ENCODE measurements at regions not wholly inside any gene's neighbourhood (a gene's known extent, or its start where the extent isn't known, plus 50 kb on each side); places are given as distances from the start of the nearest gene placed in this dataset.

DNA sequence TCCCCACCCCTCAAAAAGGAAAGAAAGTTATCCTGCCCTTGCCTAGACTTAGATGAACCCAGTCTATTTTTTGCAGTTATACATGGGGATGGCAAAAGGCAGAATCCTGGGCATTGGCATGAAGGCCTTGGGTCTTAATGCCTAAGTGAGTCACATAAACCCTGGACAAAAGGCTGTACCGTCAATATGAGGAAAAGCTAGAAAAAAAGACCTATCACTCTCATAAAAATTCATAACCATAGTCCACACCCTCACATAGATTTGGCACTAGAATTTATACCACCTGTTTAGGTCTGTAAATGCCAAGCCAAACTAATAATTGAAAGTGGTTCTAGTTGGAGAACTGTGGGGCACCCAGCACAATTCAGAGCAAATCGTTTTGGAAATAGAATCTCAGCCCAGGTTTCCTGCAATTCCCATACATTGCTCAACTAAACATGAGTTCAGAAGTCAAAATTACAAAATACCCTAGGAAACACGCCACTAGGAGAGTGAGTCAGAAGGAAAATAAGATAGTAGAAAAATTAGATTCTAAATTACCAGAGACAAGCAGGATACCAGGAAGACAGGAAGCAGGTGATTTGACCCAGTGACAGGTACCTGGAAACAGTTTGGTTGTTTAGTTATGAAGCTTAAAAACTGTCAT is 70.4 kb upstream of the FUCA2 start:
- Histone ChIP-seq H3K27ac (ENCODE audit: low read depth, low read length) (no peak overlapping the region), H3K9ac (ENCODE audit: low read length in 5 of 5) (no peak overlapping the region), H3K27me3 (ENCODE audit: control insufficient read depth in 5 of 5, insufficient read depth in 4 of 5, low read length in 5 of 5) (no peaks in the 10 kb centered on the region), H3K4me1 (ENCODE audit: control insufficient read depth in 5 of 5, insufficient read depth in 5 of 5, low read length in 5 of 5) (peaks cover 0 to 13% (median 6%) of the 10 kb centered on the region in 5 donors), H3K9me3 (ENCODE audit: control insufficient read depth in 5 of 5, low read length in 5 of 5) (no peaks in the 10 kb centered on the region), H3K36me3 (ENCODE audit: control insufficient read depth in 5 of 5, insufficient read depth in 5 of 5, low read length in 5 of 5) (no peaks in the 10 kb centered on the region), H3K4me3 (ENCODE audit: low read depth in 1 of 5, low read length in 5 of 5) (no peak overlapping the region)

DNA sequence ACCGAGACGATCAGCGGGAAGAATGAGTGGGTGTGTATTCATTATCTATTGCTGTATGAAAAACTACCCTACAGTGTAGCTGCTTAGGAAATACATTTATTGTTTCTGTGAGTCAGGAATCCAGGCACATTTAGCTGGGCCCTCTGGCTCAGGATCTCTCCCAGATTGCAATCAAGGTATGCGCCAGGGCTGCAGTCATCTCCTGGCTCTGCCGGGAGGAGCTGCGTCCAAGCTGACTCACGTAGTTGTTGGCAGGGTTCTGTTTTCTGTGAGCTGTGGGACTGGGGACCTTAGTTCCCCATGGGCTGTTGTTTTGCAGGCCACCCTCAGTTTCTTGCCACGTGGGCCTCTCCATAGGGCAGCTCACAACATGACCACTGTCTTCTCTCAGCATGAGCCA is 68.2 kb upstream of the FUCA2 start:
- no peak overlapping the region for H3K27ac ChIP-seq (ENCODE audit: low read depth, low read length)
- no peak overlapping the region for H3K4me3 ChIP-seq (ENCODE audit: low read depth in 1 of 5, low read length in 5 of 5)
- H3K9ac ChIP-seq (ENCODE audit: low read length in 5 of 5), result no peak overlapping the region
- no peaks in the 10 kb centered on the region for H3K27me3 ChIP-seq (ENCODE audit: control insufficient read depth in 5 of 5, insufficient read depth in 4 of 5, low read length in 5 of 5)
- H3K4me1 ChIP-seq (ENCODE audit: control insufficient read depth in 5 of 5, insufficient read depth in 5 of 5, low read length in 5 of 5), result peaks cover 0 to 13% (median 3%) of the 10 kb centered on the region in 5 donors
- H3K36me3 ChIP-seq (ENCODE audit: control insufficient read depth in 5 of 5, insufficient read depth in 5 of 5, low read length in 5 of 5), result no peaks in the 10 kb centered on the region
- no peaks in the 10 kb centered on the region for H3K9me3 ChIP-seq (ENCODE audit: control insufficient read depth in 5 of 5, low read length in 5 of 5)

DNA sequence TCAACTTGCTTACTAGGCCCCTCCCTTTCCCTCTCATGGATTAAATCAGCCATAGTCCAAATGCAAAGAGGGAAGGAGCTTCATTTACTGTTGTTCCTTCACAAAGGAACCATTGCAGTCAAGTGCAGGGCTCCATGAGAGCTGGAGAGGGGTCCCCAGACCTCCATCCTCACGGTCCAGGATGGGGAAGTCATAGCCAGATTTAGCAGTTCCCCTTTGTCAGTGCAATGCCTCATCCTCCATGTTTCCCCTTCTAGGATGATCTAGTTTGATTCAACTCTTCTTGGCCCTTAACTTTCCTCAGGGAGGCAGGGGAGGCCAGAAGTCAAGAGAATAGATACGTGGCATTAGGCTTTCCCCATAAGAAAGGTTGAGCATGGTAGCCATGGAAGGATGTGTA is 66.5 kb upstream of the FUCA2 start:
- Histone ChIP-seq H3K9ac (ENCODE audit: low read length in 5 of 5) (no peak overlapping the region), H3K4me3 (ENCODE audit: low read depth in 1 of 5, low read length in 5 of 5) (no peak overlapping the region), H3K36me3 (ENCODE audit: control insufficient read depth in 5 of 5, insufficient read depth in 5 of 5, low read length in 5 of 5) (no peaks in the 10 kb centered on the region), H3K27me3 (ENCODE audit: control insufficient read depth in 5 of 5, insufficient read depth in 4 of 5, low read length in 5 of 5) (no peaks in the 10 kb centered on the region), H3K4me1 (ENCODE audit: control insufficient read depth in 5 of 5, insufficient read depth in 5 of 5, low read length in 5 of 5) (peaks cover 0 to 13% (median 3%) of the 10 kb centered on the region in 5 donors), H3K9me3 (ENCODE audit: control insufficient read depth in 5 of 5, low read length in 5 of 5) (no peaks in the 10 kb centered on the region), H3K27ac (ENCODE audit: low read depth, low read length) (no peak overlapping the region)

DNA sequence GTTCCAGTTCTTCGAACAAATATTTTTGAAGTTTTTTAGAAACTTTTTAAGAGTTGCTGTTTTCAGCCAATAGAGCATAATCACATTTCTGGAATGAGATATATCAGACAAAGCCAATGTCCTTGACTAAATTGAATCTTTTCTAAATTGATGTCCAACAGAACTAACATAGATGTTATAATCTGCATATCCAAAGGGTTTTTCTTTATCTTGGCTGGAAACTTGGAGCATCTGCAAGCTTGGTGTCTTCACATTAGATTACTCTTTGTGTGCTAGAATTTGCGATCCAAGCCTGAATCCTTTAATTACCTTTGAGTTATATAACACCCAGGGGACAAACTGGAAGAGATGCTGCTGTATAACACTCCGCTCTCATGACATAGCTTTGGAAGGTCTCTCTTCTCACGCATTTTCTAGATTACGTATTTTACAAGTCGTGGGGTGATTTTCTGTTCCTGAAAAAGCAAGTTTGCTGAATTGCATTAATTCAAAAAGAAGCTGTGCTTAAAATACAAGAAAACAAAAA is 64.4 kb upstream of the FUCA2 start:
- Histone ChIP-seq H3K9me3 (ENCODE audit: control insufficient read depth in 5 of 5, low read length in 5 of 5) (no peaks in the 10 kb centered on the region), H3K27ac (ENCODE audit: low read depth, low read length) (no peak overlapping the region), H3K4me1 (ENCODE audit: control insufficient read depth in 5 of 5, insufficient read depth in 5 of 5, low read length in 5 of 5) (peaks cover 0 to 9% (median 3%) of the 10 kb centered on the region in 5 donors), H3K27me3 (ENCODE audit: control insufficient read depth in 5 of 5, insufficient read depth in 4 of 5, low read length in 5 of 5) (no peaks in the 10 kb centered on the region), H3K4me3 (ENCODE audit: low read depth in 1 of 5, low read length in 5 of 5) (no peak overlapping the region), H3K36me3 (ENCODE audit: control insufficient read depth in 5 of 5, insufficient read depth in 5 of 5, low read length in 5 of 5) (no peaks in the 10 kb centered on the region), H3K9ac (ENCODE audit: low read length in 5 of 5) (no peak overlapping the region)

DNA sequence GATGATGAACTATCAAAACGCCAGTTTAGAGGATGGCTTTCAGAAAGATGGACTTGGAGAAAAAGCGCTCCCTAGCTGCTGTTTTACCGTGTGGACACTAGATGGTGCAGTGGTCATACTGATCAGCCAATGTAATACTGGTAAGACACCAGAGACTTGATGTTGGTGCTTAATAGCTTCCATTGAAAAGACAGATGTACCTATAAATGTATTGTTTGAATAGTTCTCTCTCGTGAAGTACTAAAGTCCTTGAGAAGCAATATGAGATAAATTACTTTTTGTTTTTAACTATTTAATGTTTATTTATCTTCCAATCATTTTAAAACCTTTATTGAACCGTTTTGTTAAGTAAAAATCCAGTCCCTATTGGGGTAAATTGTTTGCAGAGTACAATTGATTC is 63.9 kb upstream of the FUCA2 start:
- Histone ChIP-seq H3K4me3 (ENCODE audit: low read depth in 1 of 5, low read length in 5 of 5) (no peak overlapping the region), H3K9ac (ENCODE audit: low read length in 5 of 5) (no peak overlapping the region), H3K27ac (ENCODE audit: low read depth, low read length) (no peak overlapping the region), H3K9me3 (ENCODE audit: control insufficient read depth in 5 of 5, low read length in 5 of 5) (no peaks in the 10 kb centered on the region), H3K4me1 (ENCODE audit: control insufficient read depth in 5 of 5, insufficient read depth in 5 of 5, low read length in 5 of 5) (peaks cover 0 to 9% (median 3%) of the 10 kb centered on the region in 5 donors), H3K36me3 (ENCODE audit: control insufficient read depth in 5 of 5, insufficient read depth in 5 of 5, low read length in 5 of 5) (no peaks in the 10 kb centered on the region), H3K27me3 (ENCODE audit: control insufficient read depth in 5 of 5, insufficient read depth in 4 of 5, low read length in 5 of 5) (no peaks in the 10 kb centered on the region)

DNA sequence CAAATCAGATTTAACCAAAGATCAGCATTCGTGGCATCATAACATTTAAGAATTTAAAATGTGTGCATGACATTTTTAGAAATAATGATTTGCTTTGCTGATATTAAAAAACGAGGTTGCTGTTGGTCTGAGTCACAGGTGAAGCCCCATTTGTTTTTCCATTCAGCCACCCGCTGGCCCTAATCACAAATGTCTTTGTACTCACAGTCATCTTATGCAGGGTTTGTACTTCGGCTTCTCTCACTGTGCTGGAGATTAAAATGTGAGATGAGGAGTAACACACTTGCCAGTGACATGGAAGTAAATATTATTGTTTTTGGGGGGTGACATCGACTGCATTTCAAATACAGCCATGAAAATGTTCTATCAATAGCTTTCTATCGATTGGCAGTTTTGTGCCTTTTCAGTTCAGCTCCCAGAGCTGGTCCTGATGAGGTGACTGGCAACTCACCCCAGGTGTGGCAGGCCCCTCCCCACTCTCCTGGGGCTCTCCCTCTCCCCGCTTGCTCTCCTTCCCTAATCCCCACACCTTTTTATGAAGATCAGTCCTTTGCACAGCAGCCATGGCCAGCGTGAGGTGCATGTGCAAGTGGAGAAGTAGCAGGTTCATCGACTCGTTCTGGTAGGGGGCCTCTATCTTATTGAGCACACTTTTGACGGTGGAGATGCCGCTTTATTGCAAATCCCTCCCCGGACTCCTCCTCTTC is 58.8 kb upstream of the FUCA2 start:
- Histone ChIP-seq H3K9me3 (ENCODE audit: control insufficient read depth in 5 of 5, low read length in 5 of 5) (no peaks in the 10 kb centered on the region), H3K4me3 (ENCODE audit: low read depth in 1 of 5, low read length in 5 of 5) (no peak overlapping the region), H3K9ac (ENCODE audit: low read length in 5 of 5) (no peak overlapping the region), H3K4me1 (ENCODE audit: control insufficient read depth in 5 of 5, insufficient read depth in 5 of 5, low read length in 5 of 5) (peaks cover 0 to 5% (median 0%) of the 10 kb centered on the region in 5 donors), H3K27ac (ENCODE audit: low read depth, low read length) (no peak overlapping the region), H3K27me3 (ENCODE audit: control insufficient read depth in 5 of 5, insufficient read depth in 4 of 5, low read length in 5 of 5) (no peaks in the 10 kb centered on the region), H3K36me3 (ENCODE audit: control insufficient read depth in 5 of 5, insufficient read depth in 5 of 5, low read length in 5 of 5) (no peaks in the 10 kb centered on the region)

DNA sequence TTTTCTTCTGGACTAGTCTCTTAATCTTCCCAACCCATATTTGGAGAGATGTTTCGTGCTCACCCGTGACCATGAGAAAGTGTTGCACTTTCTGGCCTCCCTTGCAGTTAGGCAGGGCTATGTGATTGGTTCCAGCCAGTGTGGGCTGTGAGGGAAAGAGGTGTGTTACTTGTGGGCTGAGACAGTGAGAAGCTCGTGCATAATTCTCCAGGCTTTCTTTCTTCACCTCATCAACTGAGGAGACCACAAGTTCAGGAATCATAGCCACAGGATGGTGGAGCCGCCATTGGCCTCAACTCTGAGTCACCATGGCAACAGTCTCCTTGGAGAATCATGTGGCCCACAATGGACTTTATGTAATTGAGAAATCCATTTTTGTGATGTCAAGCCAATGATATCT is 57.5 kb upstream of the FUCA2 start:
- no peaks in the 10 kb centered on the region for H3K9me3 ChIP-seq (ENCODE audit: control insufficient read depth in 5 of 5, low read length in 5 of 5)
- H3K4me3 ChIP-seq (ENCODE audit: low read depth in 1 of 5, low read length in 5 of 5), result peak overlapping the region in 1 of 5 donors; percentile 22
- no peak overlapping the region for H3K27ac ChIP-seq (ENCODE audit: low read depth, low read length)
- no peaks in the 10 kb centered on the region for H3K27me3 ChIP-seq (ENCODE audit: control insufficient read depth in 5 of 5, insufficient read depth in 4 of 5, low read length in 5 of 5)
- H3K36me3 ChIP-seq (ENCODE audit: control insufficient read depth in 5 of 5, insufficient read depth in 5 of 5, low read length in 5 of 5), result no peaks in the 10 kb centered on the region
- H3K9ac ChIP-seq (ENCODE audit: low read length in 5 of 5), result no peak overlapping the region
- peaks cover 0 to 5% (median 0%) of the 10 kb centered on the region in 5 donors for H3K4me1 ChIP-seq (ENCODE audit: control insufficient read depth in 5 of 5, insufficient read depth in 5 of 5, low read length in 5 of 5)

DNA sequence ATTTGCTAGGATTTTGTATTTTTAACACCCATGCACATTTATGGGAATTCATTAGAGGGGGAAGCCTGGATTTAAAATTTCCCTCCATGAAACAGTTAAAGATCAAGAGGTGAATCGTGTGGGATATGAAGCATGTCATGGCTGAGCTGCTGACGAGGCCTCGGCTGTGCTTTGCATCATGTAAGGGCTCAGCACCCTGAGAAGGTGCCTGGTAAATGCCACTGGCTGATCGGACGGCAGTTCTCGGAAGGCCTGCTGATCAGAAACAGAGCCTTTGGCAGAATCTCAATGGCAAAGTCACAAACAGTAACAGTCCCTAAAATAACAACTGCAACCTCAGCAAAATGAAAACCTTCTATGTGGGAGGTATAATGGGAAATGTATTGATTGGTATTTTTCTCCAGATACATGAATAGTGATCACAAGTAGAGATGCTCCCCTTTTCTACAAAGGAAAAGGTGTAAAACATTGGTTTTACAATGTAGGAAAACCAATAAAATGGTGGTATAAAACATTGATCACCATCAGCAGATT is 53.0 kb upstream of the FUCA2 start:
- Histone ChIP-seq H3K4me1 (ENCODE audit: control insufficient read depth in 5 of 5, insufficient read depth in 5 of 5, low read length in 5 of 5) (peaks cover 0 to 5% (median 0%) of the 10 kb centered on the region in 5 donors), H3K27ac (ENCODE audit: low read depth, low read length) (no peak overlapping the region), H3K27me3 (ENCODE audit: control insufficient read depth in 5 of 5, insufficient read depth in 4 of 5, low read length in 5 of 5) (no peaks in the 10 kb centered on the region), H3K4me3 (ENCODE audit: low read depth in 1 of 5, low read length in 5 of 5) (no peak overlapping the region), H3K36me3 (ENCODE audit: control insufficient read depth in 5 of 5, insufficient read depth in 5 of 5, low read length in 5 of 5) (no peaks in the 10 kb centered on the region), H3K9me3 (ENCODE audit: control insufficient read depth in 5 of 5, low read length in 5 of 5) (no peaks in the 10 kb centered on the region), H3K9ac (ENCODE audit: low read length in 5 of 5) (no peak overlapping the region)

DNA sequence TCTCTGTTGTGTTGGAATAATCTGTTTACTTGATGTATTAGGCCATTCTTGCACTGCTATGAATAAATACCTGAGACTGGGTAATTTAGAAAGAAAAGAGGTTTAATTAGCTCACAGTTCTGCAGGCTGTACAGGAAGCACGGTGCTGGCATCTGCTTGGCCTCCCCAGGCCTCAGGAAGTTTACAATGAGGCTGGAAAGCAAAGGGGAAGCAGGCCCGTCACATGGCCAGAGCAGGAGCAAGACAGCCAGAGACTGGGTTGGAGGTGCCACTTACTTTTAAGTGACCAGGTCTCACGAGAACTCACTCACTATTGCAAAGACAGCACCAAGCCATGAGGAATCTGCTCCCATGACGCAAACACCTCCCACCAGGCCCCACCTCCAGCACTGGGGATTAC is 50.6 kb upstream of the FUCA2 start:
- Histone ChIP-seq H3K9me3 (ENCODE audit: control insufficient read depth in 5 of 5, low read length in 5 of 5) (no peaks in the 10 kb centered on the region), H3K9ac (ENCODE audit: low read length in 5 of 5) (no peak overlapping the region), H3K36me3 (ENCODE audit: control insufficient read depth in 5 of 5, insufficient read depth in 5 of 5, low read length in 5 of 5) (no peaks in the 10 kb centered on the region), H3K27ac (ENCODE audit: low read depth, low read length) (no peak overlapping the region), H3K4me1 (ENCODE audit: control insufficient read depth in 5 of 5, insufficient read depth in 5 of 5, low read length in 5 of 5) (no peaks in the 10 kb centered on the region), H3K4me3 (ENCODE audit: low read depth in 1 of 5, low read length in 5 of 5) (no peak overlapping the region), H3K27me3 (ENCODE audit: control insufficient read depth in 5 of 5, insufficient read depth in 4 of 5, low read length in 5 of 5) (no peaks in the 10 kb centered on the region)

Data from subcutaneous abdominal adipose tissue (tissue), 5 donors.